IMR-90 (cell line): ENCODE measurements at regions not wholly inside any gene's neighbourhood (a gene's known extent, or its start where the extent isn't known, plus 50 kb on each side); places are given as distances from the start of the nearest gene placed in this dataset.

ENCODE experiments used
- CTCF ChIP-seq: conservative IDR thresholded peaks from 2 replicates; pipeline ENCODE4 v1.5.1; 2012; ENCODE audit warnings: mild to moderate bottlenecking, low read depth, low read length, improper control_type of control experiment
- ELK1 ChIP-seq: fragments of 150-350 bp; IDR thresholded peaks from 2 replicates; pipeline ENCODE4 v1.6.1; 2016; ENCODE audit warnings: low read depth, mild to moderate bottlenecking, low read length, moderate library complexity, borderline replicate concordance
- SMC3 ChIP-seq: fragments of 150-350 bp; IDR thresholded peaks from 2 replicates; pipeline ENCODE4 v1.6.1; 2016; ENCODE audit warnings: low read depth, mild to moderate bottlenecking, antibody characterized with exemption, low read length, moderate library complexity

- TF ChIP-seq SMC3 (no peak), CTCF (no peak), ELK1 (no peak)
Observed at GRCh38 chr9:19650312-19650711, 138.5 kb downstream of the SLC24A2 start.
